ENCODE measurements at regions not wholly inside any gene's neighbourhood (a gene's known extent, or its start where the extent isn't known, plus 50 kb on each side); places are given as distances from the start of the nearest gene placed in this dataset.

GRCh38 chr13:34619326-34619725, 322.7 kb upstream of the NBEA start:
- no peak for TF ChIP-seq CTCF (IDR thresholded peaks at IDR 0.05)
- TF ChIP-seq EZH2 (IDR thresholded peaks at IDR 0.05; ENCODE audit: borderline replicate concordance, insufficient read depth, low read depth, low read length, poor library complexity, severe bottlenecking) = no peak
